ENCODE measurements at regions not wholly inside any gene's neighbourhood (a gene's known extent, or its start where the extent isn't known, plus 50 kb on each side); places are given as distances from the start of the nearest gene placed in this dataset.

DNA sequence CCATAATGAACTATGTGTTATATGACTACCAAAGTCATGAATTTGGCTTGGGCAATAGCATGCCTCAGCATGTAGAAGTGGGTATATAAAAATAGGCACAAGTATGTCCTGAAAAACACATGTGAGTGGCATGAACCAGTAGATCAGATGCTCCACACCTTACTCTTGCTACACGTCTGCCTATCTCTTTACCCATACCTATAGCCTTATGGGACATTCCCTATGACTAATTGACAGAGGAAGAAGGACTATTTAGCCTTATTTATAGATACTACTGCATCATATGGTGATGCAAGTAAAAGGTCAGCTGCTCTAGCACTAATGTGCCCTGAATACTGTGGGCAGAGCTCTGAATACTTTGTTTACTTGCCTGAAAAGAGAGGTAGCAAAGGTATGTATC is 81.0 kb upstream of the ZPLD1 start:
- H2AFZ ChIP-seq (ENCODE audit: low read depth, low read length, poor library complexity, severe bottlenecking), result no peak overlapping the region
- intact Hi-C loops (cut with micrococcal nuclease), result no loop called here
- H3K9me2 ChIP-seq (ENCODE audit: insufficient read depth), result no peaks in the 10 kb centered on the region
- no peak overlapping the region for H3K9ac ChIP-seq (ENCODE audit: low read length)
- DNase-seq (ENCODE audit: low read depth, low spot score) (no peak), ATAC-seq (no peak)
- TF ChIP-seq SIN3A (IDR thresholded peaks at IDR 0.05; ENCODE audit: low read depth), result no peak
- TF ChIP-seq, protein P1, sequence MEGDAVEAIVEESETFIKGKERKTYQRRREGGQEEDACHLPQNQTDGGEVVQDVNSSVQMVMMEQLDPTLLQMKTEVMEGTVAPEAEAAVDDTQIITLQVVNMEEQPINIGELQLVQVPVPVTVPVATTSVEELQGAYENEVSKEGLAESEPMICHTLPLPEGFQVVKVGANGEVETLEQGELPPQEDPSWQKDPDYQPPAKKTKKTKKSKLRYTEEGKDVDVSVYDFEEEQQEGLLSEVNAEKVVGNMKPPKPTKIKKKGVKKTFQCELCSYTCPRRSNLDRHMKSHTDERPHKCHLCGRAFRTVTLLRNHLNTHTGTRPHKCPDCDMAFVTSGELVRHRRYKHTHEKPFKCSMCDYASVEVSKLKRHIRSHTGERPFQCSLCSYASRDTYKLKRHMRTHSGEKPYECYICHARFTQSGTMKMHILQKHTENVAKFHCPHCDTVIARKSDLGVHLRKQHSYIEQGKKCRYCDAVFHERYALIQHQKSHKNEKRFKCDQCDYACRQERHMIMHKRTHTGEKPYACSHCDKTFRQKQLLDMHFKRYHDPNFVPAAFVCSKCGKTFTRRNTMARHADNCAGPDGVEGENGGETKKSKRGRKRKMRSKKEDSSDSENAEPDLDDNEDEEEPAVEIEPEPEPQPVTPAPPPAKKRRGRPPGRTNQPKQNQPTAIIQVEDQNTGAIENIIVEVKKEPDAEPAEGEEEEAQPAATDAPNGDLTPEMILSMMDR (IDR thresholded peaks at IDR 0.05 in 2 of 3, conservative IDR thresholded peaks at IDR 0.05 in 1 of 3; ENCODE audit: borderline replicate concordance in 1 of 3, insufficient read depth in 1 of 3, low read depth in 2 of 3, low read length in 2 of 3), result no peak
- no peak for TF ChIP-seq CEBPB (IDR thresholded peaks at IDR 0.05; ENCODE audit: low read depth)
- TF ChIP-seq, protein P2, sequence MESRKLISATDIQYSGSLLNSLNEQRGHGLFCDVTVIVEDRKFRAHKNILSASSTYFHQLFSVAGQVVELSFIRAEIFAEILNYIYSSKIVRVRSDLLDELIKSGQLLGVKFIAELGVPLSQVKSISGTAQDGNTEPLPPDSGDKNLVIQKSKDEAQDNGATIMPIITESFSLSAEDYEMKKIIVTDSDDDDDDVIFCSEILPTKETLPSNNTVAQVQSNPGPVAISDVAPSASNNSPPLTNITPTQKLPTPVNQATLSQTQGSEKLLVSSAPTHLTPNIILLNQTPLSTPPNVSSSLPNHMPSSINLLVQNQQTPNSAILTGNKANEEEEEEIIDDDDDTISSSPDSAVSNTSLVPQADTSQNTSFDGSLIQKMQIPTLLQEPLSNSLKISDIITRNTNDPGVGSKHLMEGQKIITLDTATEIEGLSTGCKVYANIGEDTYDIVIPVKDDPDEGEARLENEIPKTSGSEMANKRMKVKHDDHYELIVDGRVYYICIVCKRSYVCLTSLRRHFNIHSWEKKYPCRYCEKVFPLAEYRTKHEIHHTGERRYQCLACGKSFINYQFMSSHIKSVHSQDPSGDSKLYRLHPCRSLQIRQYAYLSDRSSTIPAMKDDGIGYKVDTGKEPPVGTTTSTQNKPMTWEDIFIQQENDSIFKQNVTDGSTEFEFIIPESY (IDR thresholded peaks at IDR 0.05; ENCODE audit: extremely low read depth, insufficient replicate concordance, low read length), result no peak
- no peak for TF ChIP-seq JUND (IDR thresholded peaks at IDR 0.05)
- no peak for TF ChIP-seq ELF1 (IDR thresholded peaks at IDR 0.05; ENCODE audit: borderline replicate concordance, low read depth)
- H4K20me1 ChIP-seq (ENCODE audit: insufficient read depth), result no peaks in the 10 kb centered on the region
- ChIA-PET RAD21 (ENCODE audit: low non-redundant PET in 1 of 2, low total read pairs in 2 of 2, uncharacterized antibody in 2 of 2, unreplicated experiment in 2 of 2) (no interaction called here), CTCF (no interaction called here), POLR2A (no interaction called here)
- H3K9me3 ChIP-seq (ENCODE audit: control insufficient read depth in 1 of 2, insufficient read depth in 1 of 2, low read depth in 1 of 2, low read length in 2 of 2), result no peaks in the 10 kb centered on the region
- H3K4me2 ChIP-seq (ENCODE audit: low read length), result no peak overlapping the region
- no peaks in the 10 kb centered on the region for H3K79me2 ChIP-seq (ENCODE audit: insufficient read depth, low read length)
- no peaks in the 10 kb centered on the region for H3K27me3 ChIP-seq (ENCODE audit: insufficient read depth, low read length)
- no peak overlapping the region for H3K4me3 ChIP-seq (replicated peaks in 1 of 2; ENCODE audit: low read depth in 1 of 2, low read length in 2 of 2)
- no peaks in the 10 kb centered on the region for H3K36me3 ChIP-seq (ENCODE audit: control insufficient read depth in 1 of 2, insufficient read depth in 2 of 2, low read length in 2 of 2)
- BruUV-seq (replicated peaks), result no TSS peak
- H3K4me1 ChIP-seq (ENCODE audit: control insufficient read depth in 1 of 2, insufficient read depth in 2 of 2, low read length in 2 of 2), result peaks cover 0 to 4% of the 10 kb centered on the region in 2 experiments; a peak in 2 of 4 replicates
- H3K27ac ChIP-seq (ENCODE audit: low read depth, low read length), result no peak overlapping the region

Measured in HCT116 (cell line).